ENCODE measurements at regions not wholly inside any gene's neighbourhood (a gene's known extent, or its start where the extent isn't known, plus 50 kb on each side); places are given as distances from the start of the nearest gene placed in this dataset.
A peak's percentile ranks its signal among the peaks of the same experiment; 100 is the strongest.

- intact Hi-C loops (cut with DNase I), result no loop called here
Measured at GRCh38 chr16:80014241-80014939, 413.9 kb upstream of the MAF start.

GRCh38 chr16:80012586-80012985, 412.0 kb upstream of the MAF start:
- intact Hi-C loops (cut with DNase I), result no loop called here
- DNase-seq, result no peak

More at GRCh38 chr16:80014241-80014939, 413.9 kb upstream of the MAF start:
- DNase-seq, result no peak

- intact Hi-C loops (cut with DNase I), result no loop called here
- no peak for DNase-seq
Measured at GRCh38 chr16:80009971-80010659, 409.6 kb upstream of the MAF start.

GRCh38 chr16:80008857-80009256, 408.3 kb upstream of the MAF start:
- intact Hi-C loops (cut with DNase I), result no loop called here
- no peak for DNase-seq

GRCh38 chr16:80007231-80007630, 406.7 kb upstream of the MAF start:
- intact Hi-C loops (cut with DNase I), result no loop called here
- no peak for DNase-seq

- intact Hi-C loops (cut with DNase I), result no loop called here
- no peak for DNase-seq
Measured at GRCh38 chr16:80006241-80007215, 406.0 kb upstream of the MAF start.

- intact Hi-C loops (cut with DNase I), result no loop called here
- no peak for DNase-seq
Measured at GRCh38 chr16:80004113-80004512, 403.6 kb upstream of the MAF start.

- no peak for DNase-seq
- intact Hi-C loops (cut with DNase I), result no loop called here
Measured at GRCh38 chr16:80002261-80002660, 401.7 kb upstream of the MAF start.

- intact Hi-C loops (cut with DNase I), result no loop called here
- DNase-seq, result no peak
Measured at GRCh38 chr16:79998143-79998542, 397.6 kb upstream of the MAF start.

GRCh38 chr16:79997257-79997656, 396.7 kb upstream of the MAF start:
- intact Hi-C loops (cut with DNase I), result no loop called here
- DNase-seq, result peak in 9 of 42 donors; percentile 11 to 57 (median 19)

- no peak for DNase-seq
- intact Hi-C loops (cut with DNase I), result no loop called here
Measured at GRCh38 chr16:79996321-79996720, 395.8 kb upstream of the MAF start.

GRCh38 chr16:79995315-79995714, 394.8 kb upstream of the MAF start:
- intact Hi-C loops (cut with DNase I), result no loop called here
- no peak for DNase-seq

- intact Hi-C loops (cut with DNase I), result no loop called here
- DNase-seq, result peak; percentile 36 to 90 (median 72)
Measured at GRCh38 chr16:79994418-79994817, 393.9 kb upstream of the MAF start.

- DNase-seq, result no peak
- intact Hi-C loops (cut with DNase I), result no loop called here
Measured at GRCh38 chr16:79993629-79994209, 393.2 kb upstream of the MAF start.

- DNase-seq, result no peak
- intact Hi-C loops (cut with DNase I), result no loop called here
Measured at GRCh38 chr16:79991969-79992368, 391.4 kb upstream of the MAF start.

GRCh38 chr16:79988721-79989220, 388.2 kb upstream of the MAF start:
- no peak for DNase-seq
- intact Hi-C loops (cut with DNase I), result no loop called here

- intact Hi-C loops (cut with DNase I), result no loop called here
- DNase-seq, result no peak
Measured at GRCh38 chr16:79988089-79988488, 387.6 kb upstream of the MAF start.

GRCh38 chr16:79986352-79986751, 385.8 kb upstream of the MAF start:
- no peak for DNase-seq
- intact Hi-C loops (cut with DNase I), result no loop called here

- no peak for DNase-seq
- intact Hi-C loops (cut with DNase I), result no loop called here
Measured at GRCh38 chr16:79985606-79986005, 385.1 kb upstream of the MAF start.

All from head of caudate nucleus (tissue), 42 donors.